Upper lobe of left lung (tissue), 4 donors: ENCODE measurements at regions not wholly inside any gene's neighbourhood (a gene's known extent, or its start where the extent isn't known, plus 50 kb on each side); places are given as distances from the start of the nearest gene placed in this dataset.

Experiments
- CTCF ChIP-seq, 6 experiments: fragments of 450-650 bp in 4 of 6; fragments of 200-600 bp in 2 of 6; sonication (generic) in 2 of 6; IDR thresholded peaks; one replicate each; pipeline ENCODE4 v1.5.1; 2016 to 2019; ENCODE audit warnings: antibody characterized with exemption in 6 of 6
- POLR2A ChIP-seq, 4 donors: fragments of 450-650 bp; IDR thresholded peaks; one replicate each; pipeline ENCODE4 v1.5.1; 2016 to 2017; ENCODE audit warnings: antibody characterized with exemption in 4 of 4, mild to moderate bottlenecking in 2 of 4
- POLR2AphosphoS5 ChIP-seq, 2 donors: sonication (generic); formaldehyde crosslinking; IDR thresholded peaks; one replicate each; pipeline ENCODE4 v1.5.1; 2017; ENCODE audit warnings: antibody characterized with exemption in 2 of 2

- TF ChIP-seq CTCF (IDR thresholded peaks at IDR 0.05) (no peak), POLR2AphosphoS5 (IDR thresholded peaks at IDR 0.05) (no peak), POLR2A (IDR thresholded peaks at IDR 0.05) (no peak)
Observed at GRCh38 chr6:6930223-6930880, 177.4 kb upstream of the RREB1 start.
